NT2/D1 (cell line): ENCODE measurements at regions not wholly inside any gene's neighbourhood (a gene's known extent, or its start where the extent isn't known, plus 50 kb on each side); places are given as distances from the start of the nearest gene placed in this dataset.

Experiments
- SUZ12 ChIP-seq: IDR thresholded peaks from 2 replicates; pipeline ENCODE4 v1.6.1; 2011; ENCODE audit not compliant: insufficient read length, insufficient read depth; ENCODE audit errors: extremely low read depth
- YY1 ChIP-seq: IDR thresholded peaks from 2 replicates; pipeline ENCODE4 v1.6.1; 2011; ENCODE audit not compliant: insufficient read length, insufficient read depth
- ZNF274 ChIP-seq: IDR thresholded peaks from 2 replicates; pipeline ENCODE4 v1.6.1; 2011; ENCODE audit warnings: mild to moderate bottlenecking, low read depth, low read length

- no peak for TF ChIP-seq ZNF274
- TF ChIP-seq YY1 = no peak
- no peak for TF ChIP-seq SUZ12
Observed at GRCh38 chr1:189696297-189696696, 781.4 kb downstream of the BRINP3 start.
